T-helper 2 cell (primary cell): ENCODE measurements at regions not wholly inside any gene's neighbourhood (a gene's known extent, or its start where the extent isn't known, plus 50 kb on each side); places are given as distances from the start of the nearest gene placed in this dataset.

Experiments used
- DNase-seq, 5 experiments: peaks; one replicate each; pipeline versions ENCODE4 v3.0.0 to v3.0.0-alpha.2; 2012 to 2022

DNA sequence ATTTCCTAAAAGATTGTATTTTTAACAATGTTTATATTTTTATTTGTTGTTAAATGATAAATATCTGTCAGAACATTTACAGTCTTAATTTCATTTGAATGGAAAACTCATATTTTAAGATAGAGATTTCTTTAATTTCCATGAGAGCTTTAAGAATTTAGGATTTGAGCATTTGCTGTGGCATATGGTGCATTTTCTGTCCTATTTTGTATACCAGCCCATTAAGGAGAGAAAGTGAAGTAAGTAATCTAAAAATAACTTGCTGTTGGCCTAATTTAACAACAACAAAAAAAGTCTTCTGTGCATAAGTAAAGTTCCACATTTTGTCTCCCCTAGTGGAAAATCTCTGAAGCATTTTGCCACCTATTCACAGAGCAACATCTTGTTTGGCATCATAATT, 190.9 kb upstream of the PPP1R3A start:
- no peak for DNase-seq

DNA sequence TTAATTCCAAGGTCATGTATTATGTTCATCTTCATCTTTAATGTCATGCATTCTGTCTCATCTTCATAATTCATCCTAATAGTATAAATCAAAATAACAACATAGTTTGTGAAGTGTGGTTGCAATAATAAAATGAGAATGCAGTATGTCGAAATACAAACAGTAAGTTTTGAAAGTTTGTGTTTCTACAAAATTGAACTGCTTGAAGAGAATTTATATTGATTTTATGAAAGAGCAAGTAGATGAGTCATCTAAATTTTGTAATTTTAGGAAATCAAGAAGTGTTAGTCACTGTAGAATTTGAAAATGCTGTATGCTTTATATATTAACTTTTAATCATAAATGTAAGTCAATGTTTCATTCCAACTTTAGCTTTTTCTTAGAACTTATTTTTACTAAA, 190.5 kb upstream of the PPP1R3A start:
- no peak for DNase-seq

DNA sequence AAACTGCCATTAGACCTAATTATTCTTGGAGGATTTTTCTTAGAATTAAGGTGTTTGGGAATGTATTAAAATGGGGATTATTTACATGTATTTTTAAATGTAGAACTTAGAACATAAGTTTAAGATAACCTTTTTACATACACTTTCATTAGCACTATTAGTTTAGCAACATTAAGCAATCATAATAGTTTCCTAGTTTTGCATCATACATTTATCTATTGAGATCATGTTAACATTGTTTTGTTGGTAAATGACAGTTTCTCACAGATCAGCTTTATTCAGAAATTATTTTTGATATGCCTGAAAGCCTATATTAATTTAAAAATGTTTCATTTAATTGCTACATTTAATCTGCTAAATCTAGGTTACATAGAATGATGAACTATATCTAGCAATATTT, 189.7 kb upstream of the PPP1R3A start:
- DNase-seq, result no peak

GRCh38 chr7:114107522-114107921, 188.7 kb upstream of the PPP1R3A start:
- no peak for DNase-seq

GRCh38 chr7:114104035-114104434, 185.2 kb upstream of the PPP1R3A start:
- DNase-seq, result no peak

DNA sequence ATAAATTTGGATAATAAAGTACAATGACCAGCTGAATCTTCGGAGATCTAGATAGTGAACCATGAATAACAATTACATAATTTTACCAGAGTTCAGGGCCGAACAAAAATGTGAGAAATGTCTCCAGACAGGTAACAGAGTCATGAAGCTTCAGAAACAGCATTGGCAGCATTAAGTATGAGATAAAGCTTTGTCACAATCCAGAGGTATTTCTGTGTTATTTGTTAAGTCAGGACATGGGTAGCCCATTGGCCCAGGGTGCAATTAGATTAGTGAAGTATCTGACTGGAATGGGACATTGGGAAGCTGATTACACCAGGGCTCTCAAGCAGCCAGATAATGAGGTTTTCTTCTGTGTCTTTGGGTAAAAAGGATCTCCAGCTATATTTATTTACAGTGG, 184.2 kb upstream of the PPP1R3A start:
- no peak for DNase-seq

GRCh38 chr7:114102131-114102530, 183.3 kb upstream of the PPP1R3A start:
- DNase-seq, result no peak

- no peak for DNase-seq
Observed at GRCh38 chr7:114100810-114101209, 182.0 kb upstream of the PPP1R3A start.

DNA sequence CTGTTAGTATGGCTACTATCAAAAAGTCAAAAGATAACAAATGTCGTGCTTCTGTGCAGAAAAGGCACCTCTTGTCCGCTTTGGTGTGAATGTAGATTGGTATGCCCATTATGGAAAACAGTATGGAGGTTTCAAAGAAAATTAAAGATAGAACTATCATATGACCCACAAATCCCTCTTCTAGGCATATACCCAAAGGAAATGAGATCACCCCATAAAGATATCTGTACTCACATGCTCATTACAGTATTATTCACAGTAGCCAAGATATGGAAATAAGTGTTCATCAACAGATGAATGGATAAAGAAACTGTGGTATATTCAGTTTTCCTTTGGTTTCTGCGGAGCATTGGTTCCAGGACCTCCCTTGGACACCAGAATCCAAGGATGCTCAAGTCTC, 180.5 kb upstream of the PPP1R3A start:
- DNase-seq, result no peak

- no peak for DNase-seq
Observed at GRCh38 chr7:114095885-114096284, 177.1 kb upstream of the PPP1R3A start.

DNA sequence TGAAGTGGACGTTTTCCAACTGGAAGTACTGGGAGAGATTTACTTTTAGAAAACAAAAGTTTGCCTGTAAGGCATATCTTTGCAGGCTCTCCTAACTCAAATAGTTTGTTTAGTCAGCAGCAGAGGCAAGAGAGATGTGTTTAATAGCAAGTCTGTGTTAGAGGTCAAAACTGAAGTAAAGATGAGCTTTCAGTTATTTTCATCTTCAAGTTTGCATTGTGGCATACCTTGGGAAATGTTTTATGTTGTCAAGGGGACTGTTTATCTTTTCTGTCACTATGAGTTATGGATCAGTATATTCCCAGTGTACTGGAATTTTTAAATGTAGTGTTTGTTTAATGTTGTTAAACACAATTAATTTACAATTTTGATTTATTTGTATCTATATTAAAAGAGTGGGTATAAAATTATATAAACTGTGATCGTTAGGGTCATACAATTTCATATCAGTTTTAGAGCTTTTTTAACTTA, 169.7 kb upstream of the PPP1R3A start:
- DNase-seq, result no peak

DNA sequence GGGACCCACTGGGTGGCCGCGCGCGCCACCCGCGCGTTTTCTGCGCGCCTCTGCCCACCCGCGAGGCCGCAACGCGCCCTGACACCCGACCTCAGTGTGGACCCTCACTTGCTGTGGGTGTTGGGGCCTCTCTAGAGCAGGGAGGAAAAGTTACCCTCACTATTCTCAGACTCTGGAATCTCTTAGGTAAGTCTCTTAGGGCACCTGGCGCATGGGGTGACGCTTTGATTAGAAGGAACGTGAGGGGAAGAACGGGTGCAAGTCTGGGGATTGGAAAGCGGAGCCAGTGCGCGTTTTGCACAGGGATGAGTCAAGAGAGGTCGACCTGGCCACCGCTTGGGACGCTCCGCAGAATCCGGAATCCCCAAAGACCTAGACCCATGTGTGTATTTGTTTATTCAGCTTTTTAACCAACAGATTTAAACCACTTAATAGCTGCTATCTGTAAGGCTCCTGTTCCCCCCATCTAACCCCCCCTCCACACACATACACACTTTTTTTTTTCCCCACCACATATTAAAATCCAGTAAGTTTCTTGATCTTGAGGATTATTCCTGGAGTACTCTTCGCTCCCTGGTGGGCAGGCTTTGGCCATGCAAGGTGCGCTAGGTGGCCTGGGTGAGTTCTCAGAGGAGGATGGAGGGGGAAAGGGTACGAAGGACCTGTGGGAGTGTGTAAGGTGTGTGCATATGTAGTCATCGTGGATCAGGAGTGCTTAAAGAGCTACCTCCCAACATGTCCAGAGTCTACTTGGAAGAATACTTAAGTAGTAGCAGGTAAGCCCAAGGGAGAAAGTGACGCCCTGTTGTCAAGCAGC, 169.1 kb upstream of the PPP1R3A start:
- no peak for DNase-seq

GRCh38 chr7:114086914-114087652, 168.3 kb upstream of the PPP1R3A start:
- no peak for DNase-seq

DNA sequence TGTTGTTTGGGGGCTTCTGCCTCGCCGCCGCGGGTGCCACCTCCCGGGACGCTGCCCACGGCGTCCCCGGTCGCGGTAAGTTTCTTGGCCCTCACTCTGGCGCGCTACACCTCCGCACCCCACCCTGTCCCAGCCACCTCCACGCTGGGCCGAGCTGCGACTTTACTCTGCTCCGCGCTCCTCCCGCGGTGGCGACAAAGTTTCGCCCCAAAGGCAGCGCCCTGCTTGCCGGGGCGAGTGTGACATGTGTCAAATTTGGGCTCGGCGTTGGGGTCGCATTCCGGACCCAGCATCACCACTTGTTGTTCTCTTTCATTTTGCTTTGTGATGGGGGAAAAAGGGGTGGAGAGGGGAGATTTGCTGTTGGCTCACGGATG, 167.7 kb upstream of the PPP1R3A start:
- DNase-seq, result no peak

DNA sequence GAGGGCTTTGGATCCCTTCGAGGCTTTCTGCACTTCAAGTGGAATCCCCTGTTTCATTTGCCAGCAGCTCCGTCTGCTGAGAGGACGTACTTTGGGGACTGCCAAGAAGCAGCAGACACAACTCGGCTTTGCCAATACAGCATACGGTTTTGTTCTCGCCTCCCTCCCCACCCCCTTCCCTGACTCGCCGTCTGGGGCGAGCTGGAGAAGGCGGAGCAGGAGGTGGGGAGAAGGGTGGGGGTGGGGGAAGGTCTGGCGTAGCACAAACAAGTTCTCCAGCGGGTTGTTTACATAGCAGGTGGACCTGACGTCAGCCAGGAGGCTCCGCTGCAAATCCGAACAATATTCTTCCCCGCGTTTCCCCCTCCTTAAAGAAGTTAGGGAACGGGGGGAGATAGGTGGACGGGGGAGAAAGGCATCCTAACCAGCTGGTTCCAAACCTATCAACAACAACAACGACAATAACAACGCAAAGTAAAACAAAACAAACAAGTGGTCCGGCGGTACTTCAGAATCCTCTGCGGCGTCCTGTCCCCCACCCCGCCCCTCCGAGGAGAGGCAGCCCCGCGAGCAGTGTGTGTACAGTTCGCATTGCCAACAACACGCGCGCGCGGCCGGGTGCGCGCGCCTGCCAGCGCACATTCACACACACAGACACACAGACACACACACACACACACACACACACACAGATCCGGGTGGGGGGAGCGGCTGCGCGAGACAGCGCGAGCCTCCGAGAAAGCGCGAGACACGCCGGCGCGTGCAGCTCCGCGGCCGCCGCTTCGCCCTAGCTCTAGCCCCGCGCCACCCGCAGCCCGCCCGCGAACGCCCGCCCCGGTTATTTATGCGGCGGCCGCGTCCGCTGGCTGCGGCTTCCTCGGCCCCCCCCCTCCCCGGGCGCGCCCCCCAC, 167.0 kb upstream of the PPP1R3A start:
- peak in 2 of 5 experiments; percentile 30 to 79 for DNase-seq

DNA sequence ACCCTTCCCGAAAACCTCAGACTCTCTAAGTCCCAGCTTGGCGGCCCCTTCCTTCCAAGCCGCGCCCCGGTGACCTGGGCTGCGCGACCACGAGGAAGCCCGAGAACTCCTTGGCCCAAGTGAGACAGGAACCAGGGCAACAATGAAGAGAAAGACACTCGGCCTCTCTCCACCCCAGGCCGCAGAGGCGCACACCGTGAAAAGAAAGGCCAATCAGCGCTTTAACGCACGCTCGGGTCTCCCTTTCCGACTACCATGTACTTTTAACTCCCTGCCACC, 166.4 kb upstream of the PPP1R3A start:
- DNase-seq, result no peak

DNA sequence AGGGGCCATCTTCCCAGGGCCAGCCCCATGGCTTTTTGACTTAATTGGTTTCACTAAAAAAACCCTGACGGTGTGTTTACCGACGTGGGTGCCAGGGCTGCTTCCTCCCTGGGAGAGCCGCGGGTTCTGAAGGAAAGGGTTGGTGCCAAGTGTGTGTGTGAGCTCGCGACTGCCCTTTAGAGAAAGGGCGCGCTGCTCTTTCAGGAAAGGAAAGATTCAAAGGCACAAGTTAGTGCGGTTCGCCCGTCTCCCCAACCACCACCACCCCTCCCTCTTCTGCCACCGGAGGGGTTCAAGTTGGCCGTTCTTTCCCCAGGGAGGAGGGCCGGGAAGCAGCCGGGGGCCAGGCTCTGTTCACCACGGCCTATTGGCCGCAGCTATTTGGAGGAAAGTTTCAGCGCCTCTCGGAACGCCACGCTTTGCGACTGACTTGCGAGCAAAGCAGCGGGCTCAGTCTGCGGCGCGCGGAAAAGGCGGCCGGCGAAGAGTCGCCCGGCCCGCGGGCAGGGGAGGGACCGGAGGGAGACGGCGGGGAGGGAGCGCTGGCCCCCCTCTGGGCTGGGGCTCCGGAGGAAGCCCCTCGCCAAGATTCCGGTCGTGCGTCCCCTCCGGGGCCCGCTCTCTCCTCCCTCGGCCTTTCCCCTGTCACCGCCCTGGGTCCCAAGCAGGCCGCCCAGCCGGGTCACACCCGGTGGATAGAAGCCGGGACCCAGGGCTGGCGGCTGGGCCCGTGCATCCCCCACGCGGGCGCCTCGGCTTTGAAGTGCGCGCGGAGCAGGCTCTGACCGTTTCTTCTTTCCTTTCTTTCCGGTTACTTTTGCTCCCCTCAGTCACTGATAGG, 165.9 kb upstream of the PPP1R3A start:
- no peak for DNase-seq

DNA sequence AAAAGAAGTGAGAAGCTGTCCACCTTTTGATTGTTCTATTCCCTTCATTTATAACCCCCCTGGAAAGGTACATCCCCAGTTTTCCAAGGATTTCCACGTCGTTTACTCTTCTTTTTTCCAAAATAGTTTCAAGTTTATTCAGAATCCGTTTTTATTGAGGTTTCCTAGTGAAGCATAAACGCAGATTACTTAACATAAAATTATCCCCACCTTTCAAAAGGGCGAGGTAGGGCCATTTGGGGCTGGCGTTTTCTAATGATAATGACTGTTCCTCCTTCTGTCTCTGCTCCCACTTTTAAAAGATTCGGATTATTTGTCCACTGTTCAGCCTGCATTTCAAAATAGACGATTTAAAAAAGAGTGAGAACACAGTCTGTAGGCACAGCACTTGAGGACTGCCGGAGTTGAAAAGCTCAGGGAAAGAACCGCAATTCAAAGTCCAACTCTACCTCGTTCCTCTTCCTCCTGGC, 165.2 kb upstream of the PPP1R3A start:
- DNase-seq, result no peak

DNA sequence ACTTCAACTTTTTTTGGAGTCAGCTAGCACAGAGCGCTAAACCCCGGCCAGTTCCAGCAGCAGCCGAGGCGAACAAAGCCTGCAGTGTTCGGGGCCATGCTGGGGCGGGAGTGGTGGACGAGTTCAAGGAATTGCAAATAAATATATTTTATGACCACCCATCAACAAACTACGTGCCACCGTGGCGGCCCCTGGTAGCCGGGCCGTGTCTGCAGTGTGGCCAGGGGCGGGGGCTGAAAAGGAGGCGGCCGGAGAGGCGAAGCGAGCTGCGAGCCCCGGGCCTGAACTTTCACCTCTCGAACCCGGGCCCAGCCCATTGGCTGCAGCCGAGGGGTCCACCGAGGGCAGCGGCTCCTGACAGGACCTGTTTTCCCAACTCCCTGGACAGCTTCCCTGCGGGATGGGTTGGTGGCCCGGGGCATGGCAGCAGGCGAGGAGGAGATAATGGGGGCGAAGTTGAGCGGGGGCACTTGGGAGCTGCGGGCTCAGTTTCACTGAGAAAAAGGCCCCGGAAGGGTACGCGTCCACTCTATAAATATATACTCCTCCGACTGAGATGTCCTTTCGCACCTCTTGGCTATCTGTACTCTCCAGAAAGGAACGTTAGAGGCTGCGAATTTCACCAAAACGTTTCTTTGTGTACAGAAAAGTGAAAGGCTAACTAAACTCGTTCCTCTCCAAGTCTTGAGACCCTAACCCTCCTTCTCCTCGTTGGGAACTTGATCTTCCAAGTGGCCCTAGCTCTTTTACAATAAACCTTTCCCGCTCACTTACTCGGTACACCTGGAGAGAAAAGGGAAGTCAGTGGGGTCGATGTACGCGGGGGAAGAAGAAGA, 164.6 kb upstream of the PPP1R3A start:
- no peak for DNase-seq

DNA sequence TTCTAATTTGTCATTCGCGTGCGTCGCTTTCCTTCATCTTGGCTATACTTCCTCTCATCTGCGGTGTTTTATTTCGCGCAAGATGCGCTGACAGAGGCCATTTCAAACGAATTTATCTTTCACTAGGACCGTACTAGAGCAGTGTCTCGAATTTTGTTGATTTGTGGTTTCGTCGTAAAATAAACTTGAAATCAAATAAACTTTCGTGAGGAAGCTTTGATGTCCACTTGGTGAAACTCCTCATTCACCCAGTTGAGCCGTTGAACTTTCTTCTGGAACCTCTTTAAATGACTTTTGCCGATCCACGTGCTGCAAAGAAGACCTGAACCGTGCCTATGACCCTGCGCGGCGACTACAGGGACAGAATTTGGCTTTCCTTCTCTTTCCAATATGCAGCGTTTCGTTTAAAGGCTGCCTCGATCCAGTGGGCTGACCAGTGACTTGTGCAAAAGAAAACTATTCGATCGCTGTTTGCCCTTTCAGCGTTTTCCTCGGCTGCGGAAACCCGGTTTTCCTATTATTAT, 163.9 kb upstream of the PPP1R3A start:
- DNase-seq, result no peak
